ENCODE measurements at regions not wholly inside any gene's neighbourhood (a gene's known extent, or its start where the extent isn't known, plus 50 kb on each side); places are given as distances from the start of the nearest gene placed in this dataset.
"Not testable (repeated sequence)": the region's sequence is repeated elsewhere in the genome, so short reads cannot be mapped to it uniquely, and the experiment has no call there.

GRCh38 chr5:51172903-51173626, 210.2 kb upstream of the ISL1 start:
- peak; percentile 27 to 97 (median 81) for DNase-seq

DNA sequence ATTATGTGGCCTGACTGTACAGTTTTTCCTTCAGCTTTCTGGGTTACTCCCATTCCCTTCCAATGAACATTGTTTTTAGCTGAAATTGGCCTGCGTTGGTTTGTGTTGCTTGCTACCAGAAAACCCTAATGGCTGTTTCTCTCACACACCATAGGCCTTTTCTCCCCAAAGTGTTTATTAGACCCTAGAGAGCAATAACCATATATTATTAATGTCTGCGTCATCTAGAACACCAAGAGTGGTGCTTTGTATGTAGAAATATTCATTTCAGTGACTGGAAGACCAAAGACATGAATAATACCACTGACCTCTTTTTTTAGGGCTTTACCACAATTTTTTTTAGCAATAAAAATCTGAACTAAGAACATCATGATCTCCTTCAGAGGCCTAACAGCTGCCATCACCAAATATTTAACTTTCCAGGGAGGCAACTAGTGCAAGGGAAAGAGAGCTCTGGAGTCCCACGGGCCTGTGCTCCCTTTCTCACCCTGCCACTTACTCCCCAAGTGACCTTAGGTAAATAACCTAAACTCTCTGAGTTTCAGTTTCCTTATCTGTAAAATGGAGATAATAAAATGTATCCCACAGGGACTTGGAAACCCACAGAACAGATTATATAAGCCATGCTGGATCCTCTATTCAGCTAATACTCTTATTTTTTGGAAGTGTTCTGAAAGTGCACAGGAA, 201.9 kb upstream of the ISL1 start:
- DNase-seq: no peak

- peak in 2 of 3 experiments; percentile 75 to 95 for DNase-seq
Observed at GRCh38 chr5:51185850-51186329, 197.4 kb upstream of the ISL1 start.

GRCh38 chr5:51188001-51188591, 195.2 kb upstream of the ISL1 start:
- DNase-seq: peak in 2 of 3 experiments; percentile 52 to 82

DNA sequence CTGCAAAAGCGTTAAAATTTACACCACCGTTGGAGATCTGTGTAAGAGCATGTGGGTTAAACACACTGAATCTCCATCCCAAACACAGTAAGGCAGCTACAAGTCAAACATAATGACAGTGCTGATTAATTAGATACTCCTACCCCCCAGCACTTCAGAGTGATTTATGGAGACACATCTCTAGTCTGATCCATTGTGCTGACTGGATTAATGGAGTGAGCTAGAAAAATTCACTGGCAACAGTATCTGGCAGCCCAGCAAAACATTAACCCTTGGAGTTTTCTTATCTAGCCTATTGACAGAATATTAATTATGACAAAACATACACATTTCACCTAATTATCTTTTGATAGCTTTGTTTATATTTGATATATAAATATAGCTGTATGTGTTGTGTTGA, 188.6 kb upstream of the ISL1 start:
- peak; percentile 23 to 97 (median 76) for DNase-seq

DNA sequence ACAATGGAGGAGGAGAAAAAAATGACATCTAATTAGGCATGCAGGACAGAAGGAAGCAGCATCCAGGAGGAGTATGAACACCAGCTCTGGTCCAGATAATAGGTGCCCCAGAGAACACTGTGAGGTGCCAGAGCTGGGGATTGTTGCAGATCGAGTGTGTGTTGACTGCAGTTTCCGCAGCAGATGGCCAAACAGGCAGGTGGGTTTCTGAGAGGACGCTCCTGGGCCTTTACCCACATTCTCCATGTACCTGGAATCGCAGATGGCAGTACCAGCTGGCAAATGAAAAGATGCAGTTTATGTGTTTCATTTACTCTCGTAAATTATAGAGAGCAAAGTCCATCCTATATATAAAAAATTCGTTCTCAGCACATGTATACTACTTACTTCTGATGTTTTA, 182.2 kb upstream of the ISL1 start:
- DNase-seq: peak in 2 of 3 experiments; percentile 18 to 66

DNA sequence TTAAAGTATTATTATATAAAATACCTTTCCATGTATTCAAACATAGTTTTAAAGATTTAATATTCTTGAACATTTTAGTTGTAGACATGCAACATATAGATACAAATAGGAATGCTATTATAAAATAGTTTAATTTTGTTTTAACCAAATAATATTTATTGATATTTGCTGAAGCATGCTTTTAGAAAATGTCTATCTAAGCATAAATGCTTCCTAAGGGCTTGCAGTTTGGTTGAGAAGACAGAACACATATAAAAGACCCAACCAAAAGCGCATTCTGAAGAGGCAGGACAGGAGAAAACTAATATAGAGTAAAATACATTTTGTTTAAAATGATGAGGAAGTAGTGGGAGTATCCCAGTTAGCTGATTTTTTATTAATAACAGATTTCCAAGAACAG, 181.5 kb upstream of the ISL1 start:
- peak in 1 of 3 experiments; percentile 14 for DNase-seq

DNA sequence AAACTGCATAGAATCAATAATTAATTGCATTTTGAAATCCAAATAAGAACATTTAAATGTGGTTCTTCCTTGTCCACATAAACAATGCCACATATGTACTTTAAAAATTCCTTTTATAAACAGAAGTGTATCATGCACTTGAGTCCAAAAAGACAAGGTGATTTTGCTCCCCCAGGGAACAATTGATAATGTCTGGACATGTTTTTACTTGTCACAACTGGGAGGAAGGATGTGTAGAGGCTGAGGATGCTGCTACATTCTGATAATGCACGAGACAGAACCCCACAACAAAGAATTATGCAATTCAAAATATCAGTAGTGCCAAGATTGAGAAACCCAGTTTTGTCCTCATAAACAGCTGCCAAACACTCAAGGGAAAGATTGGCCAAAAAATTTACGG, 181.1 kb upstream of the ISL1 start:
- peak in 1 of 3 experiments; percentile 44 for DNase-seq

DNA sequence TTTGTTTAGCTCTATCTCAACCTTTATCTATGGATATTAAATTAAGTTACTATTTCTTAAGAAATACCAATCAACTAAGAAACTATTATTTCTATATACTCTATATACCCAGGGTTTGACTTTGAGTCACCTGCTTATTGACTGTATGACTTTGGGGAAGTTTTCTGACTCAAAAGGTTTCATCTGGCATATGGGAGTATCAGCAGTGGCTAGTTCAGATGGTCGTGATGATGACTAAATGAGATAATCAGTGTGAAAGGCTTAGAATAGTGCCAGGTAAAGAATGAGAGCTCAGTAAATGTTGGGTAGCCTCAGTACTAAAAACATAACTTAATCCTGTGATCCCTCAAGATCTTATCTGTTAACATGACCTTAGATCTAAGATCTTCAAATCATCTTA, 179.7 kb upstream of the ISL1 start:
- DNase-seq: no peak

GRCh38 chr5:51208296-51208695, 175.0 kb upstream of the ISL1 start:
- no peak for DNase-seq

DNA sequence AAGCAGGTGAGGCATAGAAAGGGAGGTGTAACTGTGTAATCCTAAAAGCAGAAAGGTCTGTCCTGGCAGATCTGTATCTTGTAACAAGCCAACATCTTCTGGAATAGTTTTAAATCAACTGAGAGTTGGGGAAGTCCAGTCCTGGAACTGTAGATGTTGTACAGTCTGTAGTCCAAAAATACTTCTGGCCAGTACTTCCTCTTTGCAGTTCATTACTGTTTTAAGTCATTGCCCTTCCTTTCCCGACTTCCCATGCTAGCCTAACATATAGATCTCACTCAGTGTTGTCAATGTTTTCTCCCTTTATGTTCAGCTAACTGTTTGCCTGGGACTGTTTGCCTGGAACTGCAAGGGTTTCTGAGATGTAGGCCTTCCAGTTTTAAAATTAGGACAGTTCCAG, 168.5 kb upstream of the ISL1 start:
- no peak for DNase-seq

DNA sequence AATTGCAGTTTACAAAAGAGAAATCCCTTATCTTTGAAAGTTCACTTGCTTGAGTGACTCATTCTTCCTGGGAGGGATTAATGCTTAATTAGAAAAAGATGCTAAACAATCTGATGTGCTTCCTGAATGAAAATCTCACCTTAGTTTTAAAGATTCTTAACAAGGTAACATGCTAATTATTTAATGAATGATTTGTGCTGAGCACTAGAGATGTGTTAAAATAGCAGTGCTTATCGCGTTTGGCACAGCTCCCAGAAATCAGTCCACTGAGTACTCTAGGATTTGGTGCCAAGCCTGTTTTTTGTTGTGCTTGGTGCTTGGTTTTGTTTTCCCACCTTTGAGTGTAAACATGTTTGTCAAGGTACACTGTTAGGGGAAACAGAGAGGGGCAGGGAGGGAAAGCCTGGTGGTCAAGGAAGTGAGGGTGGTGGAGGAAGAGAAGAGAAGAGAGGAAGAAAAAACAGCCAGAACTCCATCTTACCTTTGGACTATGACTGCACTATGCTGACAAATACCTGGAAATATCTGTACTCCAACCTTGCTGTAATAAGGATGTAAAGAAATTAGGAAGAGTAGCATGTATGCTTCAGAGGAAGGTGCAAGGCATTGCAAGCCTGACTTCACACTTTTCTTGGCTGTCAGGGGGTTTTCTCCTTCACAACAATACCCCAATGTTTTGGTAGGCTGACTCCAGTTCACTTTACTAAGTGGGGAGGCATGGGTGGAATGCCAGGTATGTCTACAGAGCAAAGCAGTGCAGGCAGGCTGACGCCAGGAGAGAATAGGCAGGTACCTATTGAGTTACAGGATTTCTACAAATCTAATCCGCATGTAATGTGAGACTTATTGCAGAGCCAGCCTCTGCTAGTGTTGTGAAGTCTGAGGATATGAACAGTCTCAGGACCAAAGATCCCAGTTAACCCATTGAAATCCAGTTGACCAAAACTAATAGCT, 157.2 kb upstream of the ISL1 start:
- DNase-seq: peak; percentile 44 to 76 (median 69)

GRCh38 chr5:51227963-51228470, 155.2 kb upstream of the ISL1 start:
- no peak for DNase-seq

GRCh38 chr5:51230336-51230735, 152.9 kb upstream of the ISL1 start:
- DNase-seq: no peak

- DNase-seq: no peak
Observed at GRCh38 chr5:51242456-51242855, 140.8 kb upstream of the ISL1 start.

GRCh38 chr5:51250957-51251356, 132.3 kb upstream of the ISL1 start:
- DNase-seq: not testable (repeated sequence)

DNA sequence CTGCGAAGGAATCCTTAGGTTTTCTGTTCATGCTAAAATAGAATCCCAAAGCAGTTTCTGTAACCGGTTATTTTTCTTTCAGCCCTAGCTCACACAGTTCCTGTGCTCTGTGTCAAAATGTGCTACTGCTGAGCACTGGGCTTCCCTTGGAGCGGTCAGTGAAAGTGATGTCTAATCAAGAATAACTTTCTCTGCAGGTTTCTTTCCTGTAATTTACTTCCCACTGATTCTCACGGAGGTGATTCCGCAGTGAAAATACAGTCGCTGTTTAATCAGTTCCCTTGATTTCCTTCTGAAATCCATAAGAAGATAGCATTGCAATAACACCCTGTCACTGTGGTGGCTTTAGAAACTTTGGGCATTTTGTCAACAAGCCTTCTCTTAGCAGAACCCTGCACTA, 112.0 kb upstream of the ISL1 start:
- no peak for DNase-seq

- no peak for DNase-seq
Observed at GRCh38 chr5:51273021-51273420, 110.2 kb upstream of the ISL1 start.

DNA sequence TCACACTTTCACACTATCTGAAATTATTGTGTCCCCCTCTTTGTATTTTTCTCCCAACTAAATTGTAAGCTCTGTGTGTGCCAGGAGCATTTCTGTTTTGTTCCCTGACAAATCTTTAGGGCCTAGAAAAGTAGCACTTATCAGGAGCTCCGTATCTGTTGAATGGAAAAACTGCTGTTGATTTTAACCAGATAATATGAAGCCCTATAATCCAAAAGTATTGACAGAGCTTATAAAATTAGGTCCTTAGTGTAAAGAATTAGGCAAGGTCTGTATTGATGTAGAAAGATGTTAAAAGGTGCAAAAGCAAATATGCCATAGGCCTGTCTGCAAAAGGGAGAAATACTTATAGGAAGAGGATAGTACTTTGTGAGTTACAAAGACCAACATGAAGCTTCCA, 109.4 kb upstream of the ISL1 start:
- DNase-seq: no peak

DNA sequence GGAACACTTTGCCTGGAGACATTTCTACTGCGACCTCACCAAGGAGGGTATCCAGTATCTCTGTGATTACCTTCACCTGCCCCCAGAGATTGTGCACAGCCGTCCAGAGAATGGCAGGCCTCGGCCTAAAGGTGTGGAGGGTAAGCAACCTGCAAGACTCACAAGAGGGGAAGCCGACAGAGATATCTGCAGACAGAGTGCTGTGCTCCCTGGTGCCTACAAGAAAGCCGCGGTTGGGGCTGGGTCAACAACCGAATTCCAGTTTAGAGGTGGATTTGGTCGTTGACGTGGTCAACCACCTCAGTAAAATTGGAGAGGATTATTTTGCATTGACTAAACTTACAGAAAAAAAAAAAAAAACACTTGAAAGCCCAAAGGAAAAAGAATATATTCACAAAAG, 107.8 kb upstream of the ISL1 start:
- no peak for DNase-seq

GRCh38 chr5:51276250-51276649, 107.0 kb upstream of the ISL1 start:
- DNase-seq: no peak

DNA sequence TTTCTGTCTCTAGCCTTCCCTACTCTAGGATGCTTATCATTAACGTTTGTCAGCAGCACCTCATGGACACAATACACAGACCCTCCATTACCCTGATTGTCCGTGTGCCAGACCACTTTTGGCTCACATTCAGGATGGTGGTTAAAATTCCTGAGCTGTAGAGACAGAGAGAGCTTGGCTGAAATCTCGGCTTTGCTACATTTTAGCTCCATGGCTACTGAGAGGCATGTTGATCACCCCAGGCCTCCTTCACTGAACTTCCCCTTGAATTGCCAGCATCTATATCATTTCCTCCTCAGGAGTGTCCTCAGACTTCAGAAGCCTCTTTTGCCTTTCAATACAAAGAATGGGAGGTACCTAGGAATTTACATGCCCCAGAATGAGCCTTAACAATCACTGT, 104.7 kb upstream of the ISL1 start:
- no peak for DNase-seq
